HG03135 (cell line): ENCODE measurements at regions not wholly inside any gene's neighbourhood (a gene's known extent, or its start where the extent isn't known, plus 50 kb on each side); places are given as distances from the start of the nearest gene placed in this dataset.
"Not testable (repeated sequence)": the region's sequence is repeated elsewhere in the genome, so short reads cannot be mapped to it uniquely, and the experiment has no call there.

Experiments used
- ATAC-seq: cut with Tn5 transposase; IDR thresholded peaks from one replicate; pipeline ENCODE4 v1.9.1; 2021; ENCODE audit warnings: mild to moderate bottlenecking, moderate library complexity; ENCODE audit not compliant: unreplicated experiment

DNA sequence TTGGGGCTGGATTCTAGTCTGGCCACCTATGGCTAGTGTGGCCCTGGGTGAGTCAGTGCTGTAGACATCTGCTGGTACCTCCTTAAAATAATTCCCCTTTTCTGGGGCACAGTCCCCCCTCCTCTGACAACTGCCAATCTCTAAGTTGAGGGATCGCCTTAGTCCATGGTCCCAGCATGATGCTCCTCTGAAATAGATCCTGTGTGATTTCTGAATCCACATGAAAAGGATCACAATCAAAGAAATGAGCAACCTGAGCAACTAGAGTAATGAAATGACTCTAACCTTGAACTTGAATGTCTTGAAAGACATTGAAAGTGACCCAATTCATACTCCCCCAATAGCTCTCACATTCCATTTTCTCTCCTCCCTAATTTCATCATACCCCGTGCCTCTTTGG lies 332.5 kb downstream of the VRK1 start:
- ATAC-seq: no peak

DNA sequence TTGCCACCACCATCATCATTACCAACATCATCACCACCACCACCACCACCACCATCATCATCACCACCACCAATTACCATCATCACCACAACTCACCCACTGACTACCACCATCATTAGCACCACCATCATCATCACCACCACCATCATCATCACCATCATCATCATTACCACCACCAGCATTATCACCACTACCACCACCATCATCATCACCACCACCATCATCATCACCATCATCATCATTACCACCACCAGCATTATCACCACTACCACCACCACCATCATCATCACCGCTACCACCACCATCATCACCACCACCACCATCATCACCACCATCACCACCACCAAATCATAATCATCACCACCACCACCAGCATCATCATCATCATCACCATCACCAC lies 338.7 kb downstream of the VRK1 start:
- ATAC-seq: not testable (repeated sequence)

DNA sequence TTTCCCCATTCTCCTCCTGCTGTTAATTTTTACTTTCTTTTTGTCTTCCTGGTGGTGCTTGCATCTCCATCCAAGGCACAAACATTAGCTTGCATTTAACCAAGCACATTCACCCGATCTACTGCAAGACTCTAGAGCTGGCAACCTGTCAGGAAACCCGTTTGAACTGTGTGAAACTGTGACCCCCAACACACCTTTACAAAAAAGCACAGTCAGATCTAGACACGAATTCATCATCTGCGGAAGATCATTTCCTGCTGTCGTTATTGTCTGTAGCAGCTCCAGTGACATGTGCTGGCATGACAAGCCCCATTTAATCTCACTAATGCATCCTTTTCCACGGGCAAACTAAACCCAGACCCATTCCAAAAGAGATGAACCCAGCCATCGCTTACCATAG lies 340.5 kb downstream of the VRK1 start:
- ATAC-seq: no peak

DNA sequence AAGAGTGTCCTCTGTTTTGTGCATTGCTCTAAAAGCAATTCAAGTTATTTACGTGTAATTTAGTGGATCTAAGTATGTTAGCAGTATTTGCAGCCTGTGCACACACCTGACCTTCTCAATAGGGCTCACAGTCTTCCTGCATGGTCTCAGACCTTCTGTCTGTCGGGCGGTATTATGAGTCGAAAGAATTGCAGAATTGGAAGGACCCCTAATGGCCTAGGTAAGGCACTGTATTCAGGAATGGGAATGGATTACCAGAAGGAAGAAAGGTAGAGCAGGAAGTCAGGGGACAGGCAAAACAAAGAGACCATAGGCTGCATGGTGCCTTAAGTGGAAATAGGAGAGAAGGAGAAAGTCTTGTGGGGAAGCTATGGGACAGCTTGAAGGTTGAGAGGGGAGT lies 341.6 kb downstream of the VRK1 start:
- ATAC-seq: no peak

DNA sequence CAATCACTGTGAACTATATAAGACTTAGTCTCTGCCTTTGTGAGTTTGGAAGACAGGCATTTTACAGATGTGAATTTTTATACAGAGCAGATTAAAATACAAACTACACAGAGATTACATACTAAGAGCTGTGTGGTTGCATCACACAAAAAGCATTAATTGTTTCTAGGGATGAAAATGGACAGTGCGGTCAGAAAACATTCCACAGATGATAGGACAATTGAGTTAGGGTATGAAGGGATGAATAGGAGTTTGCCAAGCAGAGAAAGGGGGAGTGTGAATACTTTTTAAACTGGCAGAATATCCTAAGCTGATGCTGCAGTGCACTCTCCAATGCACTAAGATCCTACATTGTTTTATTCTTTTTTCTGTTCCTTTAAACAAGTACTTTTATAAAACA lies 345.8 kb downstream of the VRK1 start:
- ATAC-seq: no peak

DNA sequence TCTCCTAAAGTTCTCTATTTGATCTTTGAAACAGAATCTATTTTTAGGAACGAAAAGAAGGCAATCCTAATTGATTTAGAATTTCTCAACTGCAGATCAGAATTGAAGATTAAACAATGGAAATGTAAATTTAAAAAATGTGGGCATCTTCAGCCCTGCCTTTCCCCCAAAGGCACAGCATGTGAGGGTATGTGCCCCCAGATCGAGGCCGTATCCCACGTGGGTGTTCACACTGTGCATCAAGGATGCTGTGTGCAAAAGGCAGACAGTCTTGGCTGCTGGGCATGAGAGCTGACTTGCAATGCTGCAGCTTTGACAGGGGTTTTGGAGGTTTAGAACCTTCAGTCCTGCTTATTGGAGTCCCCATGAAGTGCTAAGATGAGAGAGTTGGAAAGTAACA lies 346.3 kb downstream of the VRK1 start:
- ATAC-seq: no peak

DNA sequence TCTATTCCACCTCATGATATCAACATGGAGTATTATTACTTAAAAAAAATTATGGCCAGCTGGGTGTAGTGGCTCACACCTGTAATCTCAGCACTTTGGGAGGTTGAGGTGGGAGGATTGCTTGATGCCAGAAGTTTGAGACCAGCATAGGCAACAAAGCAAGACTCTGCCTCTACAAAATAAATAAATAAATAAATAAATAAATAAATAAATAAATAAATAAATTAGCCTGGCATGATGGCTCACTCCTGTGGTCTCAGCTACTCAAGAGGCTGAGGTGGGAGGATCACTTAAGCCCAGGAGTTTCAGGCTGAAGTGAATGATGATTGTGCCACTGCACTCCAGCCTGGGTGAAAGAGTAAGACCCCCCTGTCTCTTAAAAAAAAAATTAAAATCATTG lies 350.8 kb downstream of the VRK1 start:
- ATAC-seq: not testable (repeated sequence)

DNA sequence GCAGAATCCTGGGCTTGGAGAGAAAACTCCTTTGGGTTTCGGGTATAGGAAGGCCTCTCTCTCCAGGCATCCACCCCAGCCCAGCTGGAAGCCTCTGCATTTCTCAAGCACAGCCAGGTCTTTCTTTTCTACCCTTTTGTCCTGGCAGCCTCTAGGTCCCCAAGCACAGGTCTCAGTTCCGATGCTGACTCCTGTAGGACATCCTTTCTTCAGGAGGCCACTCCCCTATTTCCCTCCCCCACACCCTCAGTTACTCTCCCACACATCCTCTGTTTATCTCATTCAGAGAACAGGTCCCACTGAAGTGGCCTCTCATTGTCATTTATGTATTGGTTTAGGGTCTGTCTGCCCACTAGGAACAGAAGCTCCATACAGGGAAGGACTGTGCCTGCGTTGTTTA lies 352.6 kb downstream of the VRK1 start:
- no peak for ATAC-seq

DNA sequence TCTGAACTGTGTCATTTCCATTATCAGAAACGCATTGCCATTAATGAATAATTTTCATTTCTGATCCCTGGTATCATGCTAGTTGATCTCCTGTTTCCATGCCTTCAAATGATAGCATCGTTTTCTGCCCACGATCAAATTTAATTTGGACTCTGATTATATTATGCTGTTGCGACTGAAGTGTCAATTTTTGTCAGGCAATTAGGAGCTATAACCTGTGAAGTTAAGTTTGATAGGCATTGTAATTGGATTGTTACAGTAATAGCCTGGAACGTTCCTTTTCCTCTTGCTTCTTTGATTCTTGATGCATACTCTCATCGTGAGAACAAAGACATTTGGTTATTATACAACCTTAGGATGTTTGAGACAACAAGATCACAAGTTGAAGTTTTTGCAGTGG lies 356.3 kb downstream of the VRK1 start:
- no peak for ATAC-seq

DNA sequence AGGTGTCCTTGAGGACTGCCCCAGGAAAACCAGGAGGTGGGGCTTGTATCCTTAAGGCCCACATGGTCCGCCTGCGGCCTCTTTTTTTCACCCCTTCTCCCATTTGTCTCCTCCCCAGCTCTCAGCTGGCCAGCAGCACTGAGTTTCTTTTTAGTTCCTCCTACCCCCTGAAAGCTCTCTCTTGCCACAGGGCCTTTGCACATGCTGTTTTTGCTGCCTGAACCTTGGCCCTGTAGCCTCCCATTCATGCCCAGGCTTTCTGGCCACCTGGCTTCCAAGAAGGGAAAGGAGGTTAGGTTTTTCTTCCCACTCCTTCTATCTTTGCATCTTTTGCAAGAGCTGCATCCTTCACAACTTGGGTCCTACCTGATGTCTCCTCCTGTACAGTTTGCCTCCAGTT lies 358.1 kb downstream of the VRK1 start:
- ATAC-seq: no peak

DNA sequence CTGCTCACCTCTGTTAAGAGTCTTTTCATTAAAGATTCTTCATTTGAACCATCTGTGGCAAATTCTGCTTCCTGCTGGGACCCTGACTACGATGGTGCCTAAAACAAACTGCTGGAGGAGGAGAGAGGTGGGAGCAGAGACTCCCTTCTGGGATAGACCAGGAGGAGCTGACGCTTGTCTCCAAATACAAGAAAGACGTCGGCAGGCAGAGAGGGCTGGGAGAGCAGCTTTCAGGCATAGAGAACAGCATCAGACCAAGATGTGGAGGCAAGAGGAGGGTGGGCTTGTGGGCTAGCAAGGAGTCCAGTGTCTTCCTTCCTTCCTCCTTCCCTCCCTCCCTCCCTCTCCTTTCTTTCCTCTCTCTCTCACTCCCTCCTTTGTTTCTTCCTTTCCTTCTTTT lies 358.6 kb downstream of the VRK1 start:
- no peak for ATAC-seq

DNA sequence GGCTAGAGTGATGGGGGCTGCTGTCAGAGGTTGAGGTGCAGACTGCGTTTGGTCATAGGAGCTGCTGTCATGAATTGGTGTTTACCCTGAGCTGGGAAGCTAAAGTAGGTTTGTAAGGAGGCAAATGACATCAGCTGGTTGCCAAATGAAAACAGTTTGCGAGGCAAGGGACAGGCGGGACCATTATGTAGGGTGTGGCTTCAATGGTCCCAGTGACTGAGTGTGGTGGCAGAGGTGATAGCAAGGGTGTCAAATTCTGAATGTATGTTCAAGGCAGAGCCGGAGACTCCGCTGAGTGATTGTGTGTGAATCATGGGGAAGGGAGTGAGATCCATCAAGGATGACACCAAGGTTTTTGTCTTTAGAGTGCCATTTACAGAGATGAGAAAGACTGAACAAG lies 359.5 kb downstream of the VRK1 start:
- no peak for ATAC-seq

DNA sequence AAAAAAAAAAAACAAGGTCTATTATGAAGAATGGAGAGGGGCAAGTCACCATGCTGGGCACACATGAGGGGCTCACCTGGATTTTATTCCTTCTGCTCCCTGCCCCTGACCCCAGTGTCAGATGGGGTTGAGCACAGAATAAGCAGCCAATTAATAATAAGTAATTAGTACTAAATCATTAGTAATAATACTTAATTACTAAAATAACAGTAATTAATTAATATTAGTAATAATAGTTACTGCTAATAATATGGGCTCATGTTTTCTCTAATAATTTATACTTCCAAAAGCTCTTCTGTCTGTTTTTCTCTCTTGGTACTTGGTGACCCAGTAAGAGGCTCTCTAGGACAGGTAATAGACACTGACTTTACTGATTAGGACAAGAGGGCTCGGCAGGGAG lies 360.9 kb downstream of the VRK1 start:
- no peak for ATAC-seq

DNA sequence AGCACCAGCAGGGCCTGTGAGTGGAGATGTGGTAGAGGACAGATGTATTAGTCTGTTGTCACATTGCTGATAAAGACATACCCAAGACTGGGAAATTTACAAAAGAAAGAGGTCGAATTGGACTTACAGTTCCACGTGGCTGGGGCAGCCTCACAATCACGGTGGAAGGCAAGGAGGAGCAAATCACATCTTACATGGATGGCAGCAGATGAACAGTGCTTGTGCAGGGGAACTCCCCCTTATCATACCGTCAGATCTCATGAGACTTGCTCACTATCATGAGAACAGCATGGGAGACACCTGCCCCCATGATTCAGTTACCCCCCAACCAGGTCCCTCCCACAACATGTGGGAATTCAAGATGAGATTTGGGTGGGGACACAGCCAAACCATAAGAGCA lies 361.9 kb downstream of the VRK1 start:
- ATAC-seq: no peak

DNA sequence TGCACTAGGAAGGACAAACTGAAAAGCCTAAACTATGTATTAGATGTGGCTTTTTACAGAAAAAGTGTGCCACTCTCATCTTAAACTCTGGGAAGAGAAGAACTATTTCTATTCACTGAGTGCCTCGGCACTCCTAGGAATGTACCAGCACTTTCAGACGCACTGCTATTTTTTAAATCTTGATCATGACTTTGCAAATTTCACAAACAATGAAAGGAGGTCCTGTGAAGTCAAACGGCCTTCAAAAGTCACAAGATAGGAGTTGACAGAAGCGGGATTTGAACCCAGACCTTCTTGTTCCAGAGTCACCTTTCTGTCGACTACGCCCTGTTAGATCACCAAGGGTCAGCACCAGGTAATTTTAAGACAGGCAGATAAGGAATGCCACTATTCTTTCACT lies 365.4 kb downstream of the VRK1 start:
- no peak for ATAC-seq

DNA sequence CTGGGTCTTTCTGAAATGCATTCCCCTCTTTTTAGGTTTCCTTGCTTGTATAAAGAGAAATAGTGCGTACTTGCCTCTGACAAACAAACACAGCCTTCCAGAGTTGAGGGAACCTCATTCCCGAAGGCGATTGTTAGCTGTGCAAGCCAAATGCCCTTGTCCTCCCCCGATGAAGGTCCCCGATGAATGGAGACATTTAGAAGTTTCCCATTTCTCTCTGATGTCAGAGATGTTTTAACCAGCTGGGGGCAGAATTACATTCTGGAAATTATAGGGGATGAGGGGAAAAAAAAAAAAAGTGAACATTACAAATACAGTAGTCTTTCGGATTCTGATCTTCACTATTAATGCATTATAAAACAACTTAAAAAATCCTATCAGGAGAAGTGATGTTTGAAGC lies 366.8 kb downstream of the VRK1 start:
- ATAC-seq: no peak

DNA sequence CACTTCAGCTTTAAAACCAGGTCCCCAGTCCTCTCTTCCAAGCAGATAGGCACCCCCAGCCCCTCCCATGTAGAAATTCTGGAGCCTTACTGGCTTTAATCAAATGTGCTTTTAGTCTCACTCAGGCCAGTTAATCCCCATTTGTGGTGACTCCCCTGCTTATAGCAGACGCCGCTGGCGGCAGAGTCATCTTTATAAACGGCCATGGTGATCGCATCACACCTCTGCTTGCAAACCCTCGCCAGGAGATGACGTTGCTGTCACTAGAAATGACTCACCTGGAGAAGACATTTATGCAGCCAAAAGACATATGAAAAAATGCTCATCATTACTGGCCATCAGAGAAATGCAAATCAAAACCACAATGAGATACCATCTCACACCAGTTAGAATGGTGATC lies 369.3 kb downstream of the VRK1 start:
- no peak for ATAC-seq

DNA sequence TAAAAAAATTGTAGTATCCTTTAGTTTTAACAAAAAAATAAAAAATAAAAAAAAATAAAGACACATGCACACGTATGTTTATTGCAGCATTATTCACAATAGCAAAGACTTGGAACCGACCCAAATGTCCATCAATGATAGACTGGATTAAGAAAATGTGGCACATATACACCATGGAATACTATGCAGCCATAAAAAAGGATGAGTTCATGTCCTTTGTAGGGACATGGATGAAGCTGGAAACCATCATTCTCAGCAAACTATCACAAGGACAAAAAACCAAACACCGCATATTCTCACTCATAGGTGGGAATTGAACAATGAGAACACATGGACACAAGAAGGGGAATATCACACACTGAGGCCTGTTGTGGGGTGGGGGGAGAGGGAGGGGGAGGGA lies 370.4 kb downstream of the VRK1 start:
- not testable (repeated sequence) for ATAC-seq

DNA sequence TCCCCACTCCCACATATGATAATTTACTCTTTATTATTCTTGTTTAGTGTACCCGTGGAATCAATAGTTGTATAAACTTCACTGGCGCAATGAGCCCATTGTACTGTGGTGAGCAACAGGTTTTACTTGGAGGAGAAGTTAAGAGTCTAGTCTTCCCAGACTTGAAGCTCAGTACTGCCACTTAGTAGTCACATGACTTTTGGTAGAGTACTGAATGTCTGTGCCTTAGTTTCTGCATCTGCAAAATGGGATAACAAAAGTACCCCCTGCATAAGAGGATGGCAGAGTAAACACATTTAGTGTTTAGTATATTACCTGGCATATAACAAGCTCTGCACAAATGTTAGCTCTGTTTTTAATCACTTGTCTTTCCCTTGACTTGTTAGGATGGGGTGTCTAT lies 375.5 kb downstream of the VRK1 start:
- ATAC-seq: no peak

DNA sequence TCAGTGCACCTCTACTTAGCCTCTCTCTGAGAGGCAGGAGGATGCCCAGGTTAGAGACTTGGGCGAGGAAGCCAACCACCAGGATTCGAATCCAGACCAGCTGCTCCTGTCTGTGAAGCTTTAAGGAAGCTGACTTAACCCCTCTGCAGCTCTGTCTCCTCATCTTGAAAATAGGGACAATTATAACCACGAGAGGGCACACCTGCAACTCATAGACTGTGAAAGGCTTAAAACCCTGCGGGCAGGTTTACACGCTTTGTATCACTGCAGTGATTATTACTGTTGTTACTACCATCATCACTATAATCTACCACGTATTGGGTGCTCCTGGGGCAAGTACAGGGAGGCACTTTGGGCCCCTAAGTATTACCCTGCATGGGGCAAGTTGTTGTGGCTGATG lies 379.8 kb downstream of the VRK1 start:
- ATAC-seq: no peak

DNA sequence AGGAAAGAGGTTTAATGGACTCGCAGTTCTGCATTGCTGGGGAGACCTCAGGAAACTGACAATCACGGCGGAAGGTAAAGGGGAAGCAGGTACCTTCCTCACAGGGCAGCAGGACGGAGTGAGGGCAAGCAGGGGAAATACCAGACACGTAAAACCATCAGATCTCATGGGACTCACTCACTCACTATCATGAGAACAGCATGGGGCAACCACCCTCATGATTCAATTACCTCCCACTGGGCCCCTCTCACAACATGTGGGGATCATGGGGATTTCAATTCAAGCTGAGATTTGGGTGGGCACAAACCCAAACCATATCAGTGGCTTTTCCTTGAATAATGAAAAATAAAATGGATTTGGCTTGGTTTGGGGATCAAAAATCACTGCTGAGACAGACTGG lies 380.5 kb downstream of the VRK1 start:
- no peak for ATAC-seq

DNA sequence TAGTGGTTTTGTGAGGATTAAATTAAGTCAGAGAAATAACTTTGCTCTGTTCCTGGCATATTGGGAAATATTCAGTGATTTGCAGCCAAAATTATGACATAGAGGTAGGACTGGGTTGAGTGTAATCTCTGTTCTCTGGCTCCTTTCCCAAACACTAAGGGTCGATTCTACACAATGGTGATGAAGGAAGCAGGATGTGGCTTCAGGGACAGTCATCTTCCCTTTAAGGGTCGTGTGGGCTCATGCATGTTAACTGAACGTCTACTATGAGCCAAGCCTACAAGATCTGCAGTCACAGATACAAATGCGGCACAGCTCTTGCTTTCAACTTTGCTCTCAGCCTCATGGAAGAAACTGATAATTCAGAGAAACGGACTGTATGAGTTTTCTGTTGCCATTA lies 381.6 kb downstream of the VRK1 start:
- no peak for ATAC-seq

DNA sequence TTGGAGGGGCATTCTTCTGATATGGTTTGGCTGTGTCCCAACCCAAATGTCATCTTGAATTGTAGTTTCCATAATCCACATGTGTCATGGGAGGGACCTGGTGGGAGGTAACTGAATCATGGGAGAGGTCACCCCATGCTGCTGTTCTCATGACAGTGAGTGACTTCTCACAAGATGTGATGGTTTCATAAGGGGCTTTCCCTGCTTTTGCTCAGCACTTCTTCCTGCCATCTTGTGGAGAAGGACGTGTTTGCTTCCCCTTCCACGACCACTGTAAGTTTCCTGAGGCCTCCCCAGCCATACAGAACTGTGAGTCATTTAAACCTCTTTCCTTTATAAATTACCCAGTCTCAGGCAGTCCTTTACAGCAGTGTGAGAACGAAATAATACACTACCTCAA lies 382.4 kb downstream of the VRK1 start:
- ATAC-seq: no peak
